Left cardiac atrium (tissue), 4 donors: ENCODE measurements at regions not wholly inside any gene's neighbourhood (a gene's known extent, or its start where the extent isn't known, plus 50 kb on each side); places are given as distances from the start of the nearest gene placed in this dataset.
A peak's percentile ranks its signal among the peaks of the same experiment; 100 is the strongest.

Source experiments
- ATAC-seq, 2 donors: fragments of 200-7000 bp; cut with Tn5 transposase; one replicate each; pipeline ENCODE4 v1.9.1; 2020; ENCODE audit warnings: mild to moderate bottlenecking in 2 of 2, moderate library complexity in 2 of 2
- DNase-seq: peaks from one replicate; pipeline ENCODE4 v3.0.0-alpha.2; 2020
- intact Hi-C, 2 donors: fragments of 100-400 bp; cut with DNase I; formaldehyde crosslinking; loops; one replicate each; pipeline versions ENCODE4 v1.14.1 to v1.15.1; 2022 to 2023
- donor health status: DM: no; HTN: yes; CAD: no.
- donor health status: DM: no; HTN: yes; CAD: no; lungs with severe emphysema.
- donor health status: DM: yes; HTN: yes; CAD: no.
- donor health status: Dilated cardiomyopathy.

- intact Hi-C loops = no loop called here
- DNase-seq (no peak), ATAC-seq (no peak)
Measured at GRCh38 chr17:72332367-72332766, 211.5 kb downstream of the SOX9 start.

GRCh38 chr17:72333570-72333969 lies 212.8 kb downstream of the SOX9 start:
- DNase-seq (no peak), ATAC-seq (no peak)
- intact Hi-C loops = no loop called here

- DNase-seq = no peak
- intact Hi-C loops = no loop called here
- ATAC-seq = peak in 1 of 2 donors; percentile 41
Measured at GRCh38 chr17:72334205-72334604, 213.4 kb downstream of the SOX9 start.

GRCh38 chr17:72336026-72336803 lies 215.4 kb downstream of the SOX9 start:
- no peak for DNase-seq
- no peak for ATAC-seq
- intact Hi-C loops = no loop called here

GRCh38 chr17:72336804-72337070 lies 215.9 kb downstream of the SOX9 start:
- intact Hi-C loops = no loop called here
- DNase-seq (no peak), ATAC-seq (no peak)

GRCh38 chr17:72338304-72338703 lies 217.5 kb downstream of the SOX9 start:
- intact Hi-C loops = no loop called here
- no peak for DNase-seq
- peak in 1 of 2 donors; percentile 4 for ATAC-seq

GRCh38 chr17:72338847-72339790 lies 218.3 kb downstream of the SOX9 start:
- DNase-seq = peak; percentile 61
- intact Hi-C loops = no loop called here
- peak; percentile 46 to 79 for ATAC-seq

- DNase-seq = no peak
- intact Hi-C loops = no loop called here
- ATAC-seq = no peak
Measured at GRCh38 chr17:72340836-72341235, 220.0 kb downstream of the SOX9 start.

GRCh38 chr17:72342061-72342460 lies 221.2 kb downstream of the SOX9 start:
- ATAC-seq (peak in 1 of 2 donors; percentile 4), DNase-seq (no peak)
- intact Hi-C loops = no loop called here

GRCh38 chr17:72342627-72343527 lies 222.1 kb downstream of the SOX9 start:
- DNase-seq (peak; percentile 74), ATAC-seq (peak; percentile 58 to 77)
- intact Hi-C loops = no loop called here

- ATAC-seq (no peak), DNase-seq (no peak)
- intact Hi-C loops = no loop called here
Measured at GRCh38 chr17:72343911-72344310, 223.1 kb downstream of the SOX9 start.

GRCh38 chr17:72344613-72345012 lies 223.8 kb downstream of the SOX9 start:
- intact Hi-C loops = no loop called here
- DNase-seq (no peak), ATAC-seq (no peak)

GRCh38 chr17:72345088-72345487 lies 224.3 kb downstream of the SOX9 start:
- DNase-seq = no peak
- intact Hi-C loops = no loop called here
- ATAC-seq = no peak

GRCh38 chr17:72345536-72345935 lies 224.7 kb downstream of the SOX9 start:
- no peak for DNase-seq
- ATAC-seq = no peak
- intact Hi-C loops = no loop called here

GRCh38 chr17:72346306-72346705 lies 225.5 kb downstream of the SOX9 start:
- no peak for DNase-seq
- intact Hi-C loops = no loop called here
- ATAC-seq = no peak

GRCh38 chr17:72349011-72349410 lies 228.2 kb downstream of the SOX9 start:
- intact Hi-C loops = no loop called here
- ATAC-seq (no peak), DNase-seq (no peak)

GRCh38 chr17:72349491-72349995 lies 228.7 kb downstream of the SOX9 start:
- DNase-seq = no peak
- intact Hi-C loops = no loop called here
- ATAC-seq = no peak

- ATAC-seq = no peak
- intact Hi-C loops = no loop called here
Measured at GRCh38 chr17:72350073-72350472, 229.3 kb downstream of the SOX9 start.

GRCh38 chr17:72351365-72351764 lies 230.5 kb downstream of the SOX9 start:
- ATAC-seq = no peak
- intact Hi-C loops = no loop called here
- DNase-seq = no peak

More at GRCh38 chr17:72350073-72350472, 229.3 kb downstream of the SOX9 start:
- DNase-seq = no peak
